HEK293T (cell line): ENCODE measurements at regions not wholly inside any gene's neighbourhood (a gene's known extent, or its start where the extent isn't known, plus 50 kb on each side); places are given as distances from the start of the nearest gene placed in this dataset.

Source experiments
- CTCF ChIA-PET: fragments of 350-600 bp; formaldehyde crosslinking; extraction: SDS; loops from one replicate; lab custom pipeline; 2021; ENCODE audit warnings: antibody characterized with exemption, inconsistent platforms; lab: Yijun Ruan, JAX
- POLR2A ChIA-PET: fragments of 350-600 bp; formaldehyde crosslinking; extraction: SDS; loops from one replicate; lab custom pipeline; 2020; ENCODE audit warnings: antibody characterized with exemption, inconsistent platforms; lab: Yijun Ruan, JAX
- DNase-seq: peaks from one replicate; pipeline ENCODE4 v3.0.0; 2012; ENCODE audit warnings: mixed read lengths; ENCODE audit errors: extremely low spot score
- ARNT ChIP-seq: fragments of 450-650 bp; IDR thresholded peaks from 2 replicates; pipeline ENCODE4 v1.6.1; 2017; ENCODE audit warnings: mild to moderate bottlenecking
- BHLHE40 ChIP-seq: fragments of 450-650 bp; IDR thresholded peaks from 2 replicates; pipeline ENCODE4 v1.6.1; 2016; ENCODE audit warnings: mild to moderate bottlenecking, moderate library complexity, borderline replicate concordance
- CTBP1 ChIP-seq: fragments of 450-650 bp; IDR thresholded peaks from 2 replicates; pipeline ENCODE4 v1.6.1; 2016; ENCODE audit warnings: borderline replicate concordance
- ELF4 ChIP-seq: fragments of 450-650 bp; IDR thresholded peaks from 2 replicates; pipeline ENCODE4 v1.6.1; 2017; ENCODE audit warnings: antibody characterized with exemption
- FOXA1 ChIP-seq: fragments of 450-650 bp; IDR thresholded peaks from 2 replicates; pipeline ENCODE4 v1.6.1; 2016; ENCODE audit warnings: mild to moderate bottlenecking
- FOXK2 ChIP-seq: fragments of 450-650 bp; IDR thresholded peaks from 2 replicates; pipeline ENCODE4 v1.6.1; 2016; ENCODE audit warnings: mild to moderate bottlenecking
- FOXM1 ChIP-seq: fragments of 450-650 bp; IDR thresholded peaks from 2 replicates; pipeline ENCODE4 v1.6.1; 2017; ENCODE audit warnings: mild to moderate bottlenecking, borderline replicate concordance
- HDGF ChIP-seq: fragments of 450-650 bp; IDR thresholded peaks from 2 replicates; pipeline ENCODE4 v1.6.1; 2017; ENCODE audit warnings: antibody characterized with exemption, borderline replicate concordance
- L3MBTL2 ChIP-seq: fragments of 450-650 bp; conservative IDR thresholded peaks from 2 replicates; pipeline ENCODE4 v1.6.1; 2016; ENCODE audit warnings: mild to moderate bottlenecking
- LEF1 ChIP-seq: fragments of 450-650 bp; IDR thresholded peaks from 2 replicates; pipeline ENCODE4 v1.6.1; 2017; ENCODE audit warnings: mild to moderate bottlenecking, borderline replicate concordance
- NFRKB ChIP-seq: fragments of 450-650 bp; IDR thresholded peaks from 2 replicates; pipeline ENCODE4 v1.6.1; 2016; ENCODE audit warnings: mild to moderate bottlenecking, moderate library complexity
- SP1 ChIP-seq: fragments of 450-650 bp; IDR thresholded peaks from 2 replicates; pipeline ENCODE4 v1.6.1; 2017
- SUZ12 ChIP-seq: fragments of 450-650 bp; IDR thresholded peaks from 2 replicates; pipeline ENCODE4 v1.6.1; 2016; ENCODE audit warnings: mild to moderate bottlenecking
- TARDBP ChIP-seq: fragments of 450-650 bp; IDR thresholded peaks from 2 replicates; pipeline ENCODE4 v1.6.1; 2016
- ZNF384 ChIP-seq: fragments of 450-650 bp; IDR thresholded peaks from 2 replicates; pipeline ENCODE4 v1.6.1; 2016
- TF ChIP-seq, protein P1 (sequence below): fragments of 450-650 bp; IDR thresholded peaks from 2 replicates; pipeline ENCODE4 v1.6.1; 2016

- no peak for TF ChIP-seq FOXK2
- DNase-seq = no peak
- CTCF ChIA-PET = no interaction called here
- POLR2A ChIA-PET = no interaction called here
Measured at GRCh38 chr2:11980809-11981208, 234.4 kb downstream of the LPIN1 start.

DNA sequence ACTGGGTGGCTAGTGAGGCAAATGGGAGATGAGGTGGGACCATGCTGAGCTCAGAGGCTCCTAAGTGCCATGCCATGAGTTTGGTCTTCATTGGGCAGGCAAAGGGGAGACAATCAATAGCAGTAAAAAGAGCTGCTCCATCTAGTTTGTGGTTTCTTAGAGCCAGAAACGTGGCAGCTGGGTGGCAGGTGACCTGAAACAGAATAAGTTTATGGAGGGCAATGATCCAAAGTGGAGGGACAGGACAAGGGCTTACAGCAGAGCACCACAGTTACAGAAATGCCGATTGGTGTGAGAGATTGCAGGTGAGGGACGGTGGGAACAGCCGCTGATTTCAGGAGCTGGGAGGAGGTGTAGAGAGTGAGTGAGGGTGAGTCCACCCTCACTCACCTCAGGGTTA lies 237.0 kb downstream of the LPIN1 start:
- ChIA-PET CTCF (no interaction called here), POLR2A (no interaction called here)
- TF ChIP-seq ZNF384 (no peak), FOXA1 (no peak), FOXM1 (no peak), L3MBTL2 (no peak), ARNT (no peak), BHLHE40 (no peak), LEF1 (no peak), CTBP1 (no peak), ELF4 (no peak), HDGF (no peak), SP1 (no peak)
- no peak for DNase-seq

- no peak for DNase-seq
- ChIA-PET CTCF (no interaction called here), POLR2A (no interaction called here)
- no peak for TF ChIP-seq ZNF384
- TF ChIP-seq, protein P1, sequence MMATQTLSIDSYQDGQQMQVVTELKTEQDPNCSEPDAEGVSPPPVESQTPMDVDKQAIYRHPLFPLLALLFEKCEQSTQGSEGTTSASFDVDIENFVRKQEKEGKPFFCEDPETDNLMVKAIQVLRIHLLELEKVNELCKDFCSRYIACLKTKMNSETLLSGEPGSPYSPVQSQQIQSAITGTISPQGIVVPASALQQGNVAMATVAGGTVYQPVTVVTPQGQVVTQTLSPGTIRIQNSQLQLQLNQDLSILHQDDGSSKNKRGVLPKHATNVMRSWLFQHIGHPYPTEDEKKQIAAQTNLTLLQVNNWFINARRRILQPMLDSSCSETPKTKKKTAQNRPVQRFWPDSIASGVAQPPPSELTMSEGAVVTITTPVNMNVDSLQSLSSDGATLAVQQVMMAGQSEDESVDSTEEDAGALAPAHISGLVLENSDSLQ = no peak
- no peak for TF ChIP-seq NFRKB
- no peak for TF ChIP-seq SP1
- TF ChIP-seq HDGF = no peak
- no peak for TF ChIP-seq FOXM1
- no peak for TF ChIP-seq FOXA1
Measured at GRCh38 chr2:11983870-11984269, 237.4 kb downstream of the LPIN1 start.

DNA sequence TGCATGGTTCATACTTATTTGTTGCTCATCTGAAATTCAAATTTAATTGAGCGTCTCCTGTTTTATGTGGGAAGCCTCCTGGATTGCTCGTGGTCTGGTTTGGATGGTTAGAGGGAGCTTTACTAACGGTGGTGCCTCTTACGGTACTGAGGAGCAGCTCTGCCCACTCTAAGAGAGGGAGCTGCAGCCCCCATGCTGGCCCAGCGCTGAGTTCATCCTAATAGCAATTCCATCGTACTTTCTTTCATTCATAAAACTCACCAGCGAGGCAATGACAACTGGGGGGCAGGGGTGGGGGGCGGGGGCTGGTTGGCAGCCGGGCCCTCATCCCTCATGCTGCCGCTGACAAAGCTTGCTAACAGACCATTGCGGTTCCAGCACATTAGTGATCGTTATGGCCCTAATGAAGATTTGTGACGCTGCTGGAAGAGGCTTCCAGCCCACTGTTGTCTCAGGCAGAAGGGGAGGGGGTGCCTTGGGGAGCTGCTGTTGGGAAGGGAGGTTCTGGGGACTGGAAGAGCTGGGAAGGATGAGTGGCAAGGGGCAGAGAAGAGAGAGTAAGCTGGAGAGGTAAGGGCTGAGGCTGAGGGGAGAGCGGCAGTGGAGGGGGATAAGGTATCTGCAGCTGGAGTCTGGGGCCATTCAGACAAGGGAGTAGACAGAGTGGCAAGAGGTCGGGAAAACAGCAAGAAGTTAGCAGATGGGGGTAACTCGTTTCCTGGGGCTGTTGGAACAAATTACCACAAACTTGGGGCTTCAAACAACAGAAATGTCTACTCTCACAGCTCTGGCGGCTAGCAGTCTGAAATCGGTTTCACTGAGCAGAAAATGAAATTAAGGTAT lies 238.1 kb downstream of the LPIN1 start:
- no peak for DNase-seq
- TF ChIP-seq, protein P1 = no peak
- no peak for TF ChIP-seq ARNT
- TF ChIP-seq HDGF = no peak
- no peak for TF ChIP-seq LEF1
- TF ChIP-seq L3MBTL2 = no peak
- no peak for TF ChIP-seq CTBP1
- TF ChIP-seq BHLHE40 = no peak
- no peak for TF ChIP-seq ELF4
- no peak for TF ChIP-seq ZNF384
- TF ChIP-seq SP1 = no peak
- TF ChIP-seq TARDBP = no peak
- TF ChIP-seq FOXM1 = no peak
- ChIA-PET POLR2A (no interaction called here), CTCF (no interaction called here)

DNA sequence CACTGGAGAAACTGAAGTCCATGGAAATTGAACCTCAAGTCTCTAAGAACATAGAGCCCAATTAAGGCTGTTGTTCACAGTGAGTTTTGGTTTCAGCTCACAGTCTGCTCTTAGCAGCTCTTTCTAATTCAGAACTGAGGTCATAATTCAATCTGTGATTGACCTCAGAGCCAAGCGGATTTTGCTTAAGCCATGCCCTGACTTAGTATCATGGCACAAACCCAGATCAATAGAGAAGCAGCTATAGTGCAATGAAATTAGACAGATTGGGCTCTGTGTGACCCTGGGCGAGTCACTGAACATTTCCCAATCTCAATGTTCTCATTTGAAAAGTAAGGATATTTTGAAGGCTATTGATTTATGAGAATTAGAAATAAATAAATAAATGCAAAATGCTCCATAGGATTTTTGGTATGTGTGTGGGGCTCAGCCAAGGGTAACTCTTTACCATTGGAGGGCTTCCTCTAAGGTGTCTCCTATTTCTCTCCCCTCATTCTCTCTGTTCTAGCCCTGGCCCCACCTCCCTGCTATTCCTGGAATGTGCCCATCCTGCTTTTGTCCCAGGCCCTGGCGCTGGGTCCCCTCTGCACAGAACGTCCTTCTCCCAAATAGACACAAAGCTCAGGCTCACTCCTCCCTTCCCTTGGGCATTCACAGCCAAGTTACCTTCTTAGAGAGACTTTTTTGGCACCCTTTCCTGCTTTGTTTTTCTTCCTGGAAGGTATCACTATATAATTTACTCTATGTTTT lies 239.6 kb downstream of the LPIN1 start:
- POLR2A ChIA-PET = no interaction called here
- TF ChIP-seq LEF1 (no peak), HDGF (no peak), ELF4 (no peak), BHLHE40 (no peak), NFRKB (no peak), ZNF384 (no peak), CTBP1 (no peak), ARNT (no peak), SUZ12 (no peak), FOXM1 (no peak), SP1 (no peak), L3MBTL2 (no peak)
- TF ChIP-seq, protein P1 = no peak
- no peak for DNase-seq
- CTCF ChIA-PET = no interaction called here

GRCh38 chr2:11987151-11987550 lies 240.7 kb downstream of the LPIN1 start:
- DNase-seq = no peak
- TF ChIP-seq L3MBTL2 (no peak), ZNF384 (no peak), HDGF (no peak)
- ChIA-PET POLR2A (no interaction called here), CTCF (interaction anchor here (0.6 kb wide), 1 partner anchor 747 kb away, joined by 4 read pairs; no protein-coding TSS in a partner anchor)
